Gastroesophageal sphincter (tissue), 4 donors: ENCODE measurements at regions not wholly inside any gene's neighbourhood (a gene's known extent, or its start where the extent isn't known, plus 50 kb on each side); places are given as distances from the start of the nearest gene placed in this dataset.

Experiments used
- ATAC-seq: fragments of 150-250 bp; one replicate; pipeline ENCODE4 v1.9.1; 2016; ENCODE audit warnings: mild to moderate bottlenecking, moderate library complexity
- H3K27ac ChIP-seq, 4 donors: fragments of 200-600 bp; sonication (generic) in 3 of 4; 1 replicate in 3 of 4; 2 replicates in 1 of 4; pipeline ENCODE4 v1.5.1; 2016 to 2019
- H3K27me3 ChIP-seq: fragments of 200-600 bp; sonication (generic); one replicate; pipeline ENCODE4 v1.5.1; 2019
- H3K36me3 ChIP-seq, 2 donors: fragments of 200-600 bp; sonication (generic); one replicate each; pipeline ENCODE4 v1.5.1; 2019; ENCODE audit warnings: control low read depth in 1 of 2
- H3K4me1 ChIP-seq, 3 donors: fragments of 200-600 bp; sonication (generic); 1 replicate in 2 of 3; 2 replicates in 1 of 3; pipeline ENCODE4 v1.5.1; 2016 to 2019; ENCODE audit warnings: control low read depth in 2 of 3
- H3K4me3 ChIP-seq, 2 donors: fragments of 200-600 bp; sonication (generic); one replicate each; pipeline ENCODE4 v1.5.1; 2019; ENCODE audit warnings: mild to moderate bottlenecking in 1 of 2, moderate library complexity in 1 of 2
- H3K9me3 ChIP-seq, 3 donors: fragments of 200-600 bp; sonication (generic); one replicate each; pipeline ENCODE4 v1.5.1; 2017 to 2019; ENCODE audit warnings: control low read depth in 2 of 3
- CTCF ChIP-seq, 4 experiments: fragments of 200-600 bp in 2 of 4; fragments of 450-650 bp in 2 of 4; sonication (generic) in 1 of 4; IDR thresholded peaks; one replicate each; pipeline ENCODE4 v1.5.1; 2017 to 2019; ENCODE audit warnings: antibody characterized with exemption in 4 of 4, mild to moderate bottlenecking in 2 of 4, moderate library complexity in 2 of 4
- EP300 ChIP-seq: sonication (generic); formaldehyde crosslinking; IDR thresholded peaks from one replicate; pipeline ENCODE4 v1.6.1; 2017; ENCODE audit warnings: antibody characterized with exemption, mild to moderate bottlenecking
- POLR2A ChIP-seq, 2 donors: fragments of 450-650 bp; IDR thresholded peaks; one replicate each; pipeline ENCODE4 v1.6.1; 2017; ENCODE audit warnings: antibody characterized with exemption in 2 of 2, mild to moderate bottlenecking in 2 of 2, moderate library complexity in 1 of 2
- POLR2AphosphoS5 ChIP-seq: sonication (generic); formaldehyde crosslinking; IDR thresholded peaks from one replicate; pipeline ENCODE4 v1.6.1; 2017; ENCODE audit warnings: antibody characterized with exemption
- WGBS, 2 donors: methylation state at CpG; one replicate each; pipeline ENCODE4 v1.1.5; 2018; ENCODE audit warnings: low coverage in 1 of 2; 5-methylcytosine and 5-hydroxymethylcytosine counted together

- Histone ChIP-seq H3K36me3 (no peaks in the 10 kb centered on the region), H3K4me1 (peaks cover 0 to 16% (median 0%) of the 10 kb centered on the region in 3 donors), H3K4me3 (no peak overlapping the region), H3K27me3 (no peaks in the 10 kb centered on the region), H3K27ac (no peak overlapping the region), H3K9me3 (peaks cover 0 to 8% (median 0%) of the 10 kb centered on the region in 3 donors)
- ATAC-seq = no peak
- WGBS, 2 donors = 72 to 93% methylated on average over 8 to 9 of the region's 9 CpGs
- TF ChIP-seq POLR2A (IDR thresholded peaks at IDR 0.05) (no peak), CTCF (IDR thresholded peaks at IDR 0.05) (no peak), POLR2AphosphoS5 (no peak), EP300 (no peak)
Measured at GRCh38 chr3:66761093-66761780, 236.9 kb upstream of the KBTBD8 start.

GRCh38 chr3:66762916-66763693 lies 235.0 kb upstream of the KBTBD8 start:
- Histone ChIP-seq H3K27me3 (no peaks in the 10 kb centered on the region), H3K27ac (peak overlapping the region in 3 of 4 donors; percentile 42 to 48 (median 47)), H3K4me1 (peaks cover 0 to 16% (median 0%) of the 10 kb centered on the region in 3 donors), H3K36me3 (no peaks in the 10 kb centered on the region), H3K4me3 (no peak overlapping the region), H3K9me3 (peaks cover 0 to 8% (median 0%) of the 10 kb centered on the region in 3 donors)
- WGBS, 2 donors = 42 to 52% methylated on average over 6 of the region's 6 CpGs
- ATAC-seq = peak; percentile 88
- TF ChIP-seq POLR2AphosphoS5 (peak; percentile 19), POLR2A (IDR thresholded peaks at IDR 0.05) (no peak)

- Histone ChIP-seq H3K27me3 (no peaks in the 10 kb centered on the region), H3K4me3 (no peak overlapping the region), H3K36me3 (no peaks in the 10 kb centered on the region), H3K27ac (no peak overlapping the region), H3K4me1 (no peaks in the 10 kb centered on the region), H3K9me3 (no peaks in the 10 kb centered on the region)
- no peak for TF ChIP-seq POLR2AphosphoS5
- no peak for TF ChIP-seq EP300
- no peak for TF ChIP-seq POLR2A (IDR thresholded peaks at IDR 0.05)
- no peak for TF ChIP-seq CTCF (IDR thresholded peaks at IDR 0.05)
- ATAC-seq = no peak
- WGBS, 2 donors = 77 to 81% methylated on average over 3 to 4 of the region's 5 CpGs
Measured at GRCh38 chr3:66778107-66778506, 220.0 kb upstream of the KBTBD8 start.

- no peak for ATAC-seq
Measured at GRCh38 chr3:66778777-66779176, 219.3 kb upstream of the KBTBD8 start.

More at GRCh38 chr3:66778777-66779176, 219.3 kb upstream of the KBTBD8 start:
- Histone ChIP-seq H3K4me1 (no peaks in the 10 kb centered on the region), H3K27ac (no peak overlapping the region), H3K27me3 (no peaks in the 10 kb centered on the region), H3K36me3 (no peaks in the 10 kb centered on the region), H3K9me3 (no peaks in the 10 kb centered on the region), H3K4me3 (no peak overlapping the region)
- TF ChIP-seq CTCF (IDR thresholded peaks at IDR 0.05) (no peak), POLR2A (IDR thresholded peaks at IDR 0.05) (no peak), POLR2AphosphoS5 (no peak), EP300 (no peak)
- WGBS, 2 donors = 60 to 93% methylated on average over 1 to 3 of the region's 3 CpGs
